ENCODE measurements at regions not wholly inside any gene's neighbourhood (a gene's known extent, or its start where the extent isn't known, plus 50 kb on each side); places are given as distances from the start of the nearest gene placed in this dataset.
A peak's percentile ranks its signal among the peaks of the same experiment; 100 is the strongest.

- ATAC-seq = no peak
- 69% methylated on average over 3 of the region's 3 CpGs for WGBS
Observed at GRCh38 chr14:51185180-51185579, 54.9 kb upstream of the TMX1 start.

DNA sequence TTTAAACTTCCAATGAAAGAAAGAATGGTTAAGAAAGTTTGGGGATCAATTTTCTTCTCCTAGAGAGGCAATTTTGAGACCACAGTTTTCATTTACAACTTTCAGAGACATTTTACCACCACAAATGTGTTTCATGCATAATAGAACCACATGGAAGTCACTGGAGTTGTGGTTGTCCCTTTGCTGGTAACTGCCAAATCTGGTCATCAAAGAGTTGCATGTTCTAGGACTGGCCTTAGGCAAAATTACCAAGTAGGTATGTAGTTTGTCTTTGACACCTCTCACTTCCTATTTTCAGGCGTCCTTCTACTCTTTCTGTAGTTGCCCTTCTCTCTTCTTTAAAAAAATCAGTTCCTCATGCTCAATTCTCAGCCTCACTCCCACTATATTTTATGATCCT, 54.3 kb upstream of the TMX1 start:
- DNase-seq (no peak), ATAC-seq (no peak)
- Histone ChIP-seq H3K9me3 (ENCODE audit: control insufficient read depth, low read length) (no peaks in the 10 kb centered on the region), H3K27me3 (ENCODE audit: control insufficient read depth, insufficient read depth) (no peaks in the 10 kb centered on the region), H3K4me1 (ENCODE audit: control insufficient read depth, insufficient read depth, low read length) (peaks cover 3% of the 10 kb centered on the region), H3K27ac (ENCODE audit: low read length) (no peak overlapping the region), H3K4me3 (ENCODE audit: low read length) (no peak overlapping the region)
- WGBS = 67% methylated on average over 1 of the region's 1 CpG
- intact Hi-C loops (cut with DNase I) = no loop called here

More at GRCh38 chr14:51185180-51185579, 54.9 kb upstream of the TMX1 start:
- Histone ChIP-seq H3K27ac (ENCODE audit: low read length) (no peak overlapping the region), H3K4me1 (ENCODE audit: control insufficient read depth, insufficient read depth, low read length) (peaks cover 3% of the 10 kb centered on the region), H3K9me3 (ENCODE audit: control insufficient read depth, low read length) (no peaks in the 10 kb centered on the region), H3K4me3 (ENCODE audit: low read length) (no peak overlapping the region), H3K27me3 (ENCODE audit: control insufficient read depth, insufficient read depth) (no peaks in the 10 kb centered on the region)
- intact Hi-C loops (cut with DNase I) = no loop called here
- DNase-seq = no peak

DNA sequence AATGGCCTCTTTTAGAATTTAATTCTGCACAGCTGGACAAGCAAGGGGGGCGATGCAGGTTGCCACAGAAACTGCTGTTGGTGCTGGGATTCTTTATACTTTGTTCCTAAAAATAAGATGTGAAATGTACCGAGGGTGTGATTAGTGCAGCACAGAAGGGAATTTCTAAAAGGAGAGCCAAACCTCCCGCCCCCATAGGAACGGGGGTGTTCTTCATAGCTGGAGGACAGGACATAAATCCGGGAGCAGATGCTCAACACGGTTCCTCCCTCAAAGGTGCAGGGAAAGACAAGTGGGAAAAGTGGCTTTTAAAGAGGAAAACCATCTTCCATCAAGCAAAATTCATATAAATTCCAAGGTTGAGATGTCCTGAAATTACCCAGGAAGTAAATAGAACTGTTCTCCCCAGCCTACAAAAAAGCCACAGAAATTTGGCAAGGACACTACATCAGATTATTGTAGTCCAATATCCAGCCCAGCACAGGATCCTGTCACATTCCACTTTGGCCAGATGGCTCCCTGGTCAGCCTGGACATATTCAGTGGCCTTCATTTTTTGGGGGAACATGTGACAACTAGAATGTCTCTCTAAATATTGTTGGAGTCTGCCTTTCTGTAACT, 51.4 kb upstream of the TMX1 start:
- Histone ChIP-seq H3K9me3 (ENCODE audit: control insufficient read depth, low read length) (no peaks in the 10 kb centered on the region), H3K27ac (ENCODE audit: low read length) (no peak overlapping the region), H3K4me3 (ENCODE audit: low read length) (no peak overlapping the region), H3K4me1 (ENCODE audit: control insufficient read depth, insufficient read depth, low read length) (peaks cover 3% of the 10 kb centered on the region), H3K27me3 (ENCODE audit: control insufficient read depth, insufficient read depth) (no peaks in the 10 kb centered on the region)
- WGBS = 47% methylated on average over 6 of the region's 6 CpGs
- intact Hi-C loops (cut with DNase I) = no loop called here
- peak in 1 of 3 donors; percentile 37 for DNase-seq
- peak in 1 of 2 donors; percentile 31 for ATAC-seq

GRCh38 chr14:51189600-51190376, 50.3 kb upstream of the TMX1 start:
- H3K27me3 ChIP-seq (ENCODE audit: control insufficient read depth, insufficient read depth) = no peaks in the 10 kb centered on the region
- peaks cover 3% of the 10 kb centered on the region for H3K4me1 ChIP-seq (ENCODE audit: control insufficient read depth, insufficient read depth, low read length)
- intact Hi-C loops (cut with DNase I) = no loop called here
- ATAC-seq (no peak), DNase-seq (no peak)
- H3K4me3 ChIP-seq (ENCODE audit: low read length) = no peak overlapping the region
- H3K27ac ChIP-seq (ENCODE audit: low read length) = no peak overlapping the region
- 94% methylated on average over 4 of the region's 4 CpGs for WGBS
- H3K9me3 ChIP-seq (ENCODE audit: control insufficient read depth, low read length) = no peaks in the 10 kb centered on the region

Data from right cardiac atrium (tissue), 5 donors.